ENCODE measurements at regions not wholly inside any gene's neighbourhood (a gene's known extent, or its start where the extent isn't known, plus 50 kb on each side); places are given as distances from the start of the nearest gene placed in this dataset.

GRCh38 chr7:118713039-118713438, 488.5 kb downstream of the ANKRD7 start:
- DNase-seq, result no peak

GRCh38 chr7:118720632-118721031, 496.1 kb downstream of the ANKRD7 start:
- no peak for DNase-seq

GRCh38 chr7:118731854-118732253, 507.4 kb downstream of the ANKRD7 start:
- DNase-seq, result no peak

- no peak for DNase-seq
These were observed 510.0 kb downstream of the ANKRD7 start for GRCh38 chr7:118734541-118734940.

- no peak for DNase-seq
These were observed 510.9 kb downstream of the ANKRD7 start for GRCh38 chr7:118735441-118735840.

- no peak for DNase-seq
These were observed 513.4 kb downstream of the ANKRD7 start for GRCh38 chr7:118737935-118738334.

- DNase-seq, result no peak
These were observed 521.4 kb downstream of the ANKRD7 start for GRCh38 chr7:118745927-118746326.

GRCh38 chr7:118747473-118747872, 523.0 kb downstream of the ANKRD7 start:
- no peak for DNase-seq

- DNase-seq, result no peak
These were observed 529.0 kb downstream of the ANKRD7 start for GRCh38 chr7:118753479-118753878.

GRCh38 chr7:118754608-118755007, 530.1 kb downstream of the ANKRD7 start:
- DNase-seq, result no peak

- DNase-seq, result no peak
These were observed 530.6 kb downstream of the ANKRD7 start for GRCh38 chr7:118755067-118755625.

- DNase-seq, result no peak
These were observed 532.6 kb downstream of the ANKRD7 start for GRCh38 chr7:118757066-118757465.

- DNase-seq, result no peak
These were observed 534.1 kb downstream of the ANKRD7 start for GRCh38 chr7:118758582-118758981.

GRCh38 chr7:118759921-118760320, 535.4 kb downstream of the ANKRD7 start:
- DNase-seq, result no peak

- DNase-seq, result no peak
These were observed 537.9 kb downstream of the ANKRD7 start for GRCh38 chr7:118762451-118762850.

GRCh38 chr7:118764221-118764620, 539.7 kb downstream of the ANKRD7 start:
- no peak for DNase-seq

- no peak for DNase-seq
These were observed 547.2 kb downstream of the ANKRD7 start for GRCh38 chr7:118771672-118772071.

- DNase-seq, result no peak
These were observed 552.8 kb downstream of the ANKRD7 start for GRCh38 chr7:118777308-118777707.

- DNase-seq, result no peak
These were observed 568.2 kb downstream of the ANKRD7 start for GRCh38 chr7:118792682-118793081.

GRCh38 chr7:118793582-118793981, 569.1 kb downstream of the ANKRD7 start:
- no peak for DNase-seq

- DNase-seq, result no peak
These were observed 569.9 kb downstream of the ANKRD7 start for GRCh38 chr7:118794419-118794818.

GRCh38 chr7:118801366-118801765, 576.9 kb downstream of the ANKRD7 start:
- DNase-seq, result no peak

- no peak for DNase-seq
These were observed 578.2 kb downstream of the ANKRD7 start for GRCh38 chr7:118802726-118803125.

GRCh38 chr7:118826246-118826645, 601.7 kb downstream of the ANKRD7 start:
- DNase-seq, result no peak

- peak; percentile 4 for DNase-seq
These were observed 612.4 kb downstream of the ANKRD7 start for GRCh38 chr7:118836933-118837332.

- no peak for DNase-seq
These were observed 615.0 kb downstream of the ANKRD7 start for GRCh38 chr7:118839515-118839914.

Measured in stimulated activated CD4-positive, alpha-beta T cell treated with anti-CD3 and anti-CD28 coated beads, Interleukin-1b, Interleukin-23, amount 100 ng/mL, for 48 hours (primary cell).